GM18511 (cell line): ENCODE measurements at regions not wholly inside any gene's neighbourhood (a gene's known extent, or its start where the extent isn't known, plus 50 kb on each side); places are given as distances from the start of the nearest gene placed in this dataset.

ENCODE experiments used
- ATAC-seq: cut with Tn5 transposase; IDR thresholded peaks from one replicate; pipeline ENCODE4 v1.9.1; 2021; ENCODE audit warnings: mild to moderate bottlenecking, moderate library complexity; ENCODE audit not compliant: unreplicated experiment

DNA sequence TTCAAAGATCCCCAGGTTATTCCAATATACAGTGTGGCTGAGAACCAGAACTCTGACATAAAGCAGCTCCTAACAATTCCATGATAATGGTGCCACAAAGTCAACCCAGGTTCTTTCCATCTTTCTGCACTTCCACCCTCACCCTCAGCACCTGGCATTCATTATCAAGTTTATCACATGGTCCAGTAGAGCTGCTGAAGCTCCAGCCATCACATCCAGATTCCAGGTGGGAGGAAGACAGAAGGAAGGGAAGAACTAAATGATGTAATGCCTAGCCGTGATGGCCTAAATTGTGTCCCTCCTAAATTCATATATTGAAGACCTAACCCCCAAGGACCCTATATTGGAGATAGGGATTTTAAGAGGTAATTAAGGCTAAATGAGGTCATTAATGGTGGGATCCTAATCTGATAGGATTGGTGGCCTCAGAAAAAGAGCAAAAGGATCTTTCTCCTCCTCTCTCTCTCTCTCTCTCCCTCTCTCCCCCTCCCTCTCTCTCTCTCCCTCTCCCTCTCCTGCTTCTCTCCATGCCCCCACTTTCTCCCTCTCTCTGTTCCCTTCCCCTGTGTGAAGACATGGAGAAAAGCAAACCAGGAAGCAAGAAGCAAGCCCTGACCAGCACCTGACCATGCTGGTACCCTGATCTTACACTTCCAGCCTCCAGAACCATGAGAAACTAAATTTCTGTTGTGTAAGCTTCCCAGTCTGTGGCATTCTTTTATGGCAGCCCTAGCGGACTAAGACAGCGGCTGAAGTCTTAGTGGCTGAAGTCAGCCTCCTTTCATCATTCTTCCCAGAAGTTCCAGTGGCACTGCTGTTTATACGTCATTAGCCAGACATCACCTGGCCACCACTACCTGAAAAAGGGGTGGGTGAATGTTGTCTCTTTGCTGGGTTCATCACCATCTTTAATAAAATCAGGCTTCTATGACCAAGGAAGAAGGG, 369.7 kb upstream of the PROK2 start:
- no peak for ATAC-seq

DNA sequence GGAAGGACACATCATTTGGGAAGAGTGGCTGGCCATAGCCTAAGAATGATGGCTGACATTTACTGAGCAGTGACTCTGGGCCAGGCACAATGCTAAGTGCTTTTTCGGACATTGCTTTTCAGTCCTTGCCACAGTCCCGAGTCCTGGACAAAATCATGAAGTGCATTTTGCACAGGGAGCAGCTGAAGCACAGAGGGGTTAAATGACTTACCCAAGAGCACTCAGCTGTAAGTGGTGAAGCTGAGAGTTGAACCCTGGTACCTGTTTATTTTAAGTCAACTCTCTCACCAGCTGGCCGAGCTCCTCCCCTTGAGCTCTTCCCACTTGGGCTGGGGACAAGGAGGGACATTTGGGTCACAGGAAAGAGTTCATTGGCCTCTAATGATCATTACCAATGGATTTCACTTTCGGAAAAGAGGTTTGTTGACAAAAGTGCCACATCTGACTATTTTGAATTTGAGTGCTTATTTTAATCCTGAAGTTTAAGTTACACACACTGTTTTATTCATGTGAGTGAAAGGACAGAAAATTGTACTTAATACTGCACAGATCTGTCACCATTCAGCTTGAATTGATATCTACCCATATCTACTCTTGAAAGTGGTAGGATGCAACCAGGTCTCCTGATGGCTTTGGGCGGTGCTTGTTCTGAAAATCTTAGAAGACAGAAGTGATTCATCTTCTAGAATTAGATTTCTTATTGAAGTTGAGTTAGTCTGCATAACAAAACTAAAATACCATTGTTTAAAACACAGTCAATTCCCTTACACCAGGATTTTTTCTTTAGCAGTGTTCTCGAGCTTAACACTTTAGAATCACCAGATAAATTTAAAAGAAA, 368.7 kb upstream of the PROK2 start:
- no peak for ATAC-seq

- ATAC-seq = no peak
Observed at GRCh38 chr3:72152551-72153476, 367.9 kb upstream of the PROK2 start.

GRCh38 chr3:72151465-72152238, 366.7 kb upstream of the PROK2 start:
- ATAC-seq = no peak

GRCh38 chr3:72150634-72151412, 365.9 kb upstream of the PROK2 start:
- no peak for ATAC-seq

DNA sequence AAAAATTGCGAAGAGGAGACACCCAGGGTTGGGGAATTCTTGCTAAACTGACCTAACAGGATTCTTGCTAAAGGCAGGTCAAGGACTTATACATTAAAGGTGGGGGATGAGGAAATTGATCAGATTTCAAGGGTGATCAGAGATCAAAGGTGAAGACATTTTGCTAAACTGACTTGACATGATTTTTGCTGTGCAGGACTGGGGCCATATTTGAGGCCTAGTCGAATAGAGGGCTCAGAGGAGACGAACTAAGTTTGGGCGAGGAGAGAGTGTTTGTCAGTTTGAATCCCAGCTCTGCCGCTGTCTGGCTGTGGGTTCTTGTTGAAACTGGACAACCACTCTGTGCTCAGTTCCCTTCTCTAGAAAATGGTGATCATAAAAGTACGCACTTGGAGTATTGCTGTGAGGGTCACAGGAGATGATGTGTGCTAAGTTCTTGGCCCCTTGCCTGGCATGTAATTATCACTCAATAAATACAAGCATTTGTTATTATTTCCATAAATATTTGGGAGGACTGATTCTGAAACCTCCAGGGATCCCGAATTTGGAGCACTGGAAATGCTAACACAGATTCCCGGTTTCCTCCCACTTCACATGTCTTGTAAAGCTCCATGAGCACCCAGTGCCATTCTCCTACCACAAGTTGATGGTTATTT, 364.8 kb upstream of the PROK2 start:
- no peak for ATAC-seq

GRCh38 chr3:72147600-72147999, 362.7 kb upstream of the PROK2 start:
- no peak for ATAC-seq

DNA sequence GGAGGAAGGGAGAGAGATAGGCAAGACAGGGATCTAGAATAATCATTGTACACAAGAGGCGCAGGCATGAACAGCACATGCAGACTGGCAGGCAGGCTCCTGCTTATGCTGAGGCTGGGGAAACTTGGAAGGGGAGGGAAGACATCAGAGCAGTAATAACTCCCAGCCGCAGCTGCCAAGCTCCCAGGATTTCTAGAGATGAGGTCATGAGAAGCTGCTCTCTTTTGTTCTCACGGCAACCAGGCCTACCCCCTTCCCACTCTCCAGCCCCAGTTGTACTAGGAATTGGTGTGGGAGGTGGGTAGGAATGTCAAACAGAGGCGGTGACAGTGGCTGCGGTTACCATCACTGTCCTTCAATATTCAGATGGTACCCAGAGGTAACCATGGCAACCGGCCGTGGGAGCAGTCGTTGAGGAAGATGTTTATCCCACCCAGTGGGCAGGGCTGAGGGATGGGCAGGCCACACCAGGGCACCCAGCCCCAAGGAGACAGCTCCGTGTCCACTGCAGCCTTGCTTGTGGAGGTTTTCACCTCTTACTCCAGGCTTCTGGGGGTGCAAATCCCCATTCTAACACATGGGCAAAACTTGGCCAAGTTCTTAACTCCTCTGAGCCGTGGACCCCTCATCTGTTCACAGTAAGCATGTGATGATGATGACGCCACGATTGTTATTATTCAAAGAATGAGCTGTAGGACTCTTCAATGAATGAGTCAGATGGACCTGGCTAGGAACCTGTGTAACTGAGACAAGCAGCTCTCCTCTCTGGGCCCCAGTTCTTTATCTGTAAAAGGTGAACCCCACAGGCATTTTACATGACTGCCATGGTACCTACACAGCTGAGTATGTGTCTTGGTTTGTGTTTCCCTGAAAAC, 360.8 kb upstream of the PROK2 start:
- ATAC-seq = no peak

DNA sequence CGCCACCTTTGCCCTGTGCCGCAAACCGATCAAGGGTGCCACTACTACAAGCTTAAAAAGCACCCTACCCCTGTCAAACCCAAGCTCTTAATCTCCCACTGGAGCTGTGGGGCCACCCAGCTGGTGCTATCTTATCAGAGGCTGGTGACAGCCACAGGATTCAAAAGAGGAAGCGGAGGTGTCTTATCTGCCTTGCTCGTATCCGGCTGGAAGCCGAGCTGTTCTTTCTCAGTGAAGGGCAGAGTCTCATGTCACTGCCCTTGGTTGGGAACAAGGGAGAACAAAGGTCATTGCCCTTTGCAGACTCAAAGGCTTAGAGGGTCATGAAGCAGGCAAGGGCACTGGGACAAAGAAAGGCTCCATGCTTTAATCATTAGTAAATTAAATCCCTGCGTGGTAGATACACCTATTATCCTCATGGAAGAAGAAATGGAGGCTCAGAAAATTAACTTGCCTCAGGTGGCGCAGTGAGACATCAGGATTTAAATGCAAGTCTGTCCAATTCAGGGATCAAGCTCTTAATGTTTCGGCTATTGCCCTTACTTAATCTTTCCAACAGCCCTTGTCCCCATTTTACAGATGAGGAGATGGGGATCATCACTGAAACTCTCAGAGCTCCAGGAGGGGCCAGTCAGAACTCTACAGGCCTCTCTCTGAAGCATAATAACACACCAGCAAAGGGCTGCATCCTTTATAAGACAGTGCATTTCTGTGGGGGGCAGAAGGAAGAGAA, 360.0 kb upstream of the PROK2 start:
- ATAC-seq = peak; percentile 88

DNA sequence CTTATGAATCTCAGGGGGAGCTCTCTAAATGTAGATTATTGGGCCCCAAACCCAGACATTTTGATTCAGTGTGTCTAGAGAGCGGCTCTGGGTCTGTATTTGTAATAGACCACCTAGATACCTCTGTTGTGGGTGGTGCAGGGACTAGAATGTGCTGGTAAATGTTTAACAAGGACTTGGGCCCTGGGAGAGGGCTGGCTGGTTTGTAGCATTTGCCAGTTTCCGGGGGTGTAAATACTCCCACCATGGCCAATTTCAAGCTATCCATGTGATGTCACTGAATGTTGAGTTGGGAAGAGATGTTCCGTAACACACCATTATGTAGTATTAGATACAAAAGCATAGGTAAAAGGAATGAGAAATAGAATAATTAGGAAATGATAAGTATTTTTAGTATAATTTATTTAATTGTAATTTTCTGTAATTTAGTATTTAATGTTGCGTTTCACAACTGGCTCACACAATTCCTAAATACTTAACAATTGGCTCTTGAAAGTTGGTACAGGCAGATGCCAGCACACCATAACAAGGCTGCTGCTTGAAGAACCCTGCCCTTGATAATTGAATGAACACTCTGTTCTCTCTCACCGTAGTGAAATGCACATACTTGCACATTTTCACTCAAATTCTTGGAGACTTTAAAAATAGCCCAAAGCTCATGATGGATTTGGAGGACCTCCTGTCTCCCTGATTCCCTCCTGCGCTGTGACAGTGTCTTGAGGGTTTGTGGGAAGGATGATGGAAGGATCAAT, 359.2 kb upstream of the PROK2 start:
- ATAC-seq = no peak

- no peak for ATAC-seq
Observed at GRCh38 chr3:72143322-72143721, 358.4 kb upstream of the PROK2 start.

- ATAC-seq = no peak
Observed at GRCh38 chr3:72142028-72142427, 357.1 kb upstream of the PROK2 start.

DNA sequence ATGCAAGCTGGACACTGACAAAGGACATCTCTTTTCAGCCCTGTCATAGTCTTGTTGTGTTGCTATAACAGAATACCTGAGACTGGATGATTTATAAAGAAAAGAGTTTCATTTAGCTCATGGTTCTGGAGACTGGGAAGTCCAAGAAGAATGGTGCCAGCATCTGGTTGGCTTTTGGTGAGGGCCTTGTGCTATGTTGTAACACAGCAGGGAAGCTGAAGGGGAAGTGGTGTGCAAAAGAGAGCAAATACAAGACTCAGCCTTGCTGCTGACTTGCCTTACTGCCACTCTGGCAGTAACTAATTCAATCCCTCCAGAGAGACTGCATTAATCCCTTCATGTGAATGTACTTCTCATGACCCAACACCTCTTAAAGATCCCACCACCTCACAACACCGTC, 356.3 kb upstream of the PROK2 start:
- no peak for ATAC-seq

- no peak for ATAC-seq
Observed at GRCh38 chr3:72139316-72139715, 354.4 kb upstream of the PROK2 start.

DNA sequence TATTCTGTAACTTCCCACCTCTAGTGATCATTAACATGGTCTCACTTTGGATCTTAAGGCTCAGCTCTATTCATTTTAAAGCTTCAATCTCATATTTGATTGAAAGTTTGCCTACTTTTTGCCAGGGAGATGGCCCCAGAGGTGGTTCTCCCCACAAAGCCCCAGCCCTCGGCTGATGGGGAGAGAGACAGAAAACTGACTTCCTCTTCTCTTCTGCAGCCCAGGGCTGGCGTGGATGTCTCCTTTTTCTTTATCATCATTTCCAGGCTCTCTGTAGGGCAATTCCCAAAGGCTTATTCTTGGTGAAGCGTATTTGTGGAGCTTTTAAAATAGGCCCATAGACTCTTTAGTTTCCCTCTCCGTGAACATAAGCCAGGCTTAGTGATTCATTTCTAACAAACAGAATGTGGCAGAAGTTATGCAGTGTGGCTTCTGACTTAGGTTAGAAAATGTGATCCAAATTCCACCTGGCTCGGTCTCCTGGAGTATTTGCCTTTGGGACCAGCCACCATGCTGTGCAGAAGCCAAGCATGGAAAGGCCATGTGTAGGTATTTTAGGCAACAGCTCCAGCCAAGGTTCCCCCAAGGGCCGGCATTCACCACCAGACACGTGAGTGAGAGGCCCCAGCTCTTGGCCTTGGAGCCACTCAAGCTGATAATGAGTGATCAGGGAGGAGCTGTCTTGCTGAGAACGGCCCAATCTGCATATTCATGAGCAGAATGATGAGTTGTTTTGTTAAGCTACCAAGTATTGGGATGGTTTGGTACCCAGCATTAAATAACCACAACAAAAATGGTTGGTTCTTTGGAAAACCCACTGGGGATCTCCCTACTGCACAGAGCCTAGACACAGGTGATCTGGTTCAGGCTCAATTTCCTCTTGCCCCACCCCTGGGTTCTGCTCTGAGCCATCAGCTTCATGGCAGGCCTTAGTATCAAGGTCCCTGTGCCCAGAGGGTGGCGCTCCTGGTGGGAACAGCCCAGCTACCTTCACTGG, 353.2 kb upstream of the PROK2 start:
- ATAC-seq = no peak
